HG03135 (cell line): ENCODE measurements at regions not wholly inside any gene's neighbourhood (a gene's known extent, or its start where the extent isn't known, plus 50 kb on each side); places are given as distances from the start of the nearest gene placed in this dataset.
"Not testable (repeated sequence)": the region's sequence is repeated elsewhere in the genome, so short reads cannot be mapped to it uniquely, and the experiment has no call there.

Source experiments
- ATAC-seq: cut with Tn5 transposase; IDR thresholded peaks from one replicate; pipeline ENCODE4 v1.9.1; 2021; ENCODE audit warnings: mild to moderate bottlenecking, moderate library complexity; ENCODE audit not compliant: unreplicated experiment

GRCh38 chr16:17759451-17760390 lies 289.0 kb upstream of the XYLT1 start:
- ATAC-seq: no peak

DNA sequence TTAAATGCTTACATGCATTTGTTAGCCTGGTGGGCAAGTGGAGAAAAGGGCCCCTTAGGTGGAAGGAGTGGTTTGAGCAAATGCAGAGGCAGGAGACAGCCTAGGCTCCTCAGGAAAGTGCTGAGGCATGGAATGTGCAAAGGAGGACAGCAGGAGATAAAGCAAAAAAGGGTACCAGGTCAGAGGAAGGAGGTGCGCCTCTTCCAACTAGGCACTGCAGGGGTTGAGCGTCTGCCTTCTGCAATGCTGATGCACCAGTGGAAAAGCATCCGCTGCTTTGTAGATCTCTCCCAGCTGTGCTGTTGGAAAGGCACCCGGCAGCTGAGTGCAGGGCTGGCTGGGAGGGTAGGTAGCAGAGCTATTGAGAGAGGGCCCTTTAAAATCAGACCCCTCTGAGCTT lies 287.0 kb upstream of the XYLT1 start:
- no peak for ATAC-seq

- ATAC-seq: no peak
Observed at GRCh38 chr16:17755158-17755557, 284.4 kb upstream of the XYLT1 start.

GRCh38 chr16:17753434-17753833 lies 282.7 kb upstream of the XYLT1 start:
- no peak for ATAC-seq

- no peak for ATAC-seq
Observed at GRCh38 chr16:17749706-17750105, 278.9 kb upstream of the XYLT1 start.

DNA sequence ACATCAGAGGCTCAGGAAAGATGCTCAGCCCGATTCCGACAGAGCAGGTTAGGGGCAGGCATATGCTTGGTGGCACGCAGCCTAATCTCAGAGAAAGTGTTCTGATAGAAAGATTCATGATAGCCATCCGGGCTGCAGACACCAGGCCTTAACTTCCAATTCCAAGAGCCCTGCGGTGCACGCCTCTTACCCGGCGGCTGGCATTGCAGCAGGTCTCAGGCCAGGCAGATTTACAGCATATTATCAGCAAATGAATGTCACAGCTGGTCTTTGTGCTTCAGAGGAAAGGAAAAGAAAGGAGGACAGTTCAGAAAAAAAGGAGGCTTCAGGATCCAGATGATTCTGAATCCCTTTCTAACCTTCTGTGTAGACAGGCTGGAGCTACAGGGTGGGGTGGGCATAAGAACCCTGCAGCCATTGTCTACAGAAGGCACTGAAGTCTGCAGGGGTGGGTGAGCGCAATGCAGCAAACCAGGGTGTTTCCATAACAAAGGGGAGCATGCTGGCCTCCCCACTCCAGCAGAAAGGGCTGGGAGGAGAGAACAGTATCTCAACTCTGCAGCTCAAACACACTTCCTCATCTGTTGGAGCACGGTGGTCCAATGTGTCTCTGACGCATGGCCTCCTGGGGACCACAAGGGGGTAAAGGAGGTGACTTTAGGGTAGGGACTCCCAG lies 277.4 kb upstream of the XYLT1 start:
- ATAC-seq: no peak

DNA sequence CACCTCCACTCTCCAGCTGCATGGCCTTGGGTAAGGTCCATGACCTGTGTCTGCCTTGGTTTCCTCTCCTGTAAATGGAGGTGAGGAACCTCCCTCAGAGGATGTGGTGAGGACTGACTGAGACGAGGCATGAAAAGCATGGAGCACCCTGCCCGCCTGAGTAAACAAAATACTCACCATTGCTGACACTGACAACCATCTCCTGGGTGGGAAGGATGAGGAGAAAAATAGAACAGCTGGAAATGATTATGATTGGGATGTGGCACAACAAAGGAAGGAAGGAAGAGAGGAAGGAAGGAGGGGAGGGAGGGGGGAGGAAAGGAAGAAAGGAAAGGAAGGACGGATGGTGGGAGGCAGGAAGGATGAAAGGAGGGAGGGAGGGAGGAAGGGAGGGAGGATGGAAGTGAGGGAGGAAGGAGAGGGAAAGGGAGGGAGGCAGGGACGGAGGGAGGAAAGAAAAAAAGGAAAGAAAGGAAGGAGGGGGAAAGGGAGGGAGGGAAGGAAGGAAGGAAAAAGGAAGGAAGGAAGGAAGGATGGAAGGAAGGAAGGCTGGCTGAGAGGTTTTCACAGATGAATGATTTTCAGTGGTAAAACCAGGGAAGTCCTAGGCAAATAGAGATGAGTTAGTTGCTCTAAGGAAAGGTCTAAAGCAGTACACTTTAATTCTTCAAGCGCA lies 276.5 kb upstream of the XYLT1 start:
- no peak for ATAC-seq

- no peak for ATAC-seq
Observed at GRCh38 chr16:17744921-17745572, 274.3 kb upstream of the XYLT1 start.

DNA sequence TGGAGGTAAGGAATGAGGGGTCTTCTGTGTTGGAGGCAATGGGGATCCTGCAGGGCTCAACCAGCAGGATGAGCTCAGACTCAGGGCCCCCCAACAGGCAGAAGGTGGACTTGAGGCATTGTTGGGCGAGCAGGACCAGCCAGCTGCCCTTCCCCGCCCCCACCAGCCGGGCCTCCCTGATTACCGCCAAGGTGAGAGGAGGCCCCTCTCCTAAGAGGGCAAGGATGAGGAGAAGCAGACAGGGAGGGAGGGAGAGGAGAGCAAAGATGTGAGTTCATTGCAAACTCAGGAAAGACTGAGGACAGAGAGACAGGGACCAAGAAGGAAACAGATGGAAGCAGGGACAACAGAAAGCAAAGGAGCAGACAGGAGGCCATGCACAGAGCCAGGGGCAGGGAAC lies 272.8 kb upstream of the XYLT1 start:
- no peak for ATAC-seq

DNA sequence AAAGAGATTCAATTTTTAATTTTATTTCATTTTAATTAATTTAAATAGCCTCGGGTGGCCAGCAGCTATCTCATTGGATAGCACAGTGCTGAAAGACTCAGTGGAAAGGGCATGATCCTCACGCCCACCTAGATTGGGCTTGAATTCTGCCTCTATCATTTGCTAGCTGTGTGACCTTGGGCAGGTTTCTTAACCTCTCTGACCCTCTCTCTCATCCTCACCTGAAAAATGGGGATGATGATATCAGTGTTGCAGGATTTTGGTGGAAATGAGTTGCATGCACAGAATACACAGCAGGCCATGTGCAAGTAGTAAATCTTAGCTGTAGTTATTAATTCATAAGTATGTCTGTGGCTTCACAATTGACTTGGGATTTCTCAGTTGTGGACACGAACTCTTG lies 272.4 kb upstream of the XYLT1 start:
- ATAC-seq: no peak

DNA sequence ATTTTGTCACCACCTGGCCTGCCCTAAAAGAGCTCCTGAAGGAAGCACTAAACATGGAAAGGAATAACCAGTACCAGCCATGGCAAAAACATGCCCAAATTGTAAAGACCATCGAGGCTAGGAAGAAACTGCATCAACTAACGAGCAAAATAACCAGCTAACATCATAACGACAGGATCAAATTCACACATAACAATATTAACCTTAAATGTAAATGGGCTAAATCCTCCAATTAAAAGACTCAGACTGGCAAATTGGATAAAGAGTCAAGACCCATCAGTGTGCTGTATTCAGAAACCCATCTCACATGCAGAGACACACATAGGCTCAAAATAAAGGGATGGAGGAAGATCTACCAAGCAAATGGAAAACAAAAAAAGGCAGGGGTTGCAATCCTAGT lies 264.3 kb upstream of the XYLT1 start:
- not testable (repeated sequence) for ATAC-seq

- ATAC-seq: no peak
Observed at GRCh38 chr16:17729820-17730219, 259.1 kb upstream of the XYLT1 start.

- no peak for ATAC-seq
Observed at GRCh38 chr16:17728196-17728595, 257.4 kb upstream of the XYLT1 start.

GRCh38 chr16:17724242-17724898 lies 253.6 kb upstream of the XYLT1 start:
- no peak for ATAC-seq

- no peak for ATAC-seq
Observed at GRCh38 chr16:17723531-17724134, 252.9 kb upstream of the XYLT1 start.

DNA sequence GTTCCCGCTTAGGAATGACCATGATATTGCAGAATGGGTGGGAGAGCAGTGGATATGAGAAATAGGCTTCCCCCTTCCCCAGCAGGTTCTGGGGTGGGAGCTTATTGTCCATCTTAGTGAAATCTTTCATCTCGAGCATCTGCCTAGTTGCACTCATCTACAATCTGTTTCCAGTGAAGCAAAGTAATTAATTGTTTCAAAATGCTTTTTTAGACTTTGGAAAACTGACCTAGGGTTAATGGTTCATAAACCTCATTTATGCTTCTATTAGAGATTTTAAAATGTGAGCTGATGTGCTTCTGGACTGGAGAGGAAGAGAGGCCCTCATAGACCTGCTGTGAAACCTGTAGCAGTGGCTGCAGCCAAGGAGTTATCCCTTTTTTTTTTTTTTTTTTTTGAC lies 247.7 kb upstream of the XYLT1 start:
- no peak for ATAC-seq

- no peak for ATAC-seq
Observed at GRCh38 chr16:17705847-17706246, 235.1 kb upstream of the XYLT1 start.

- no peak for ATAC-seq
Observed at GRCh38 chr16:17696616-17697015, 225.9 kb upstream of the XYLT1 start.

GRCh38 chr16:17692484-17692883 lies 221.7 kb upstream of the XYLT1 start:
- ATAC-seq: no peak

DNA sequence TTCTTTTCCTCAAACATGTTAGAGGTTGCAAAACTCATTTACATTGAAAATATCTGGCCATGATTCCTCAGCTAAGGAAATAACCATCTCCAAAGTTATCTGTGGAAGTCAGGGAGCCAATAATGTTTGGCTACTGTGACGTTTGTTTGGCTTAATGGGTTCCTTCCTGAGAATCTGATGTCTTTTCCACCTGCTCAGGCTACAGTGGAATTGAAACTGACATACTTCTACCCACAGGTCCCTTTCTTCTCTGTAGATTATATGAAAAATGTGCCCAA lies 221.1 kb upstream of the XYLT1 start:
- ATAC-seq: no peak
